Neural crest cell (in vitro differentiated cells): ENCODE measurements at regions not wholly inside any gene's neighbourhood (a gene's known extent, or its start where the extent isn't known, plus 50 kb on each side); places are given as distances from the start of the nearest gene placed in this dataset.

Source experiments
- DNase-seq: peaks from one replicate; pipeline ENCODE4 v3.0.0; 2021; ENCODE audit warnings: low read depth, mixed read lengths, low spot score
- H3K27ac Mint-ChIP-seq: one replicate; pipeline ENCODE4 v1.8.0; 2021; ENCODE audit warnings: mild to moderate bottlenecking, mixed read lengths; ENCODE audit not compliant: unreplicated experiment
- H3K27me3 Mint-ChIP-seq: 2 replicates; pipeline ENCODE4 v1.8.0; 2021; ENCODE audit warnings: low read depth, mild to moderate bottlenecking, mixed read lengths
- H3K36me3 Mint-ChIP-seq: 2 replicates; pipeline ENCODE4 v1.8.0; 2021; ENCODE audit warnings: low read depth, mild to moderate bottlenecking, mixed read lengths
- H3K4me1 Mint-ChIP-seq: 2 replicates; pipeline ENCODE4 v1.8.0; 2021; ENCODE audit warnings: mixed read lengths
- H3K4me3 Mint-ChIP-seq: one replicate; pipeline ENCODE4 v1.8.0; 2021; ENCODE audit warnings: mild to moderate bottlenecking, mixed read lengths
- H3K9me3 Mint-ChIP-seq: 2 replicates; pipeline ENCODE4 v1.8.0; 2021; ENCODE audit warnings: mixed read lengths
- TF ChIP-seq, protein P1 (sequence below): fragments of 200-600 bp; sonication (generic); conservative IDR thresholded peaks from 2 replicates; pipeline ENCODE4 v1.5.0; 2021; ENCODE audit warnings: antibody characterized with exemption, mild to moderate bottlenecking

DNA sequence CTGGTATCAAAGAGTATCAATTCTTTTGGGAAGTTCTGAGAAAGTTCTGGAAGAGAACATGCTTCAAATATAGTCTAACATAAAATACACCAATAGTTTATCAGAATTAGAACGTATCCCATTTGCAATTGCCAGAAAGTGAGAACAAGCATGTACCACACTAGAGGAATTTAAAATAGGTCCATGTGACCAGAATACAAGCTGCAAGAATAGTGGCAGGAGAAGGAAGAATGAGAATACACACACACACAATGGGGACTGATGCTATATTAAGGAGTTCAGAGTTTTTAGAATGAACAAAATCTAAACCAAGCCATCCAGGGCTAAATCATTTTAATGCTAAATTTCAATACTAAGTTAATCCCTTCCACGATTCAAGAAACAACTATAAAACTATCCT, 99.1 kb upstream of the TMEM168 start:
- peaks cover 5% of the 10 kb centered on the region for H3K9me3 Mint-ChIP-seq
- TF ChIP-seq, protein P1, sequence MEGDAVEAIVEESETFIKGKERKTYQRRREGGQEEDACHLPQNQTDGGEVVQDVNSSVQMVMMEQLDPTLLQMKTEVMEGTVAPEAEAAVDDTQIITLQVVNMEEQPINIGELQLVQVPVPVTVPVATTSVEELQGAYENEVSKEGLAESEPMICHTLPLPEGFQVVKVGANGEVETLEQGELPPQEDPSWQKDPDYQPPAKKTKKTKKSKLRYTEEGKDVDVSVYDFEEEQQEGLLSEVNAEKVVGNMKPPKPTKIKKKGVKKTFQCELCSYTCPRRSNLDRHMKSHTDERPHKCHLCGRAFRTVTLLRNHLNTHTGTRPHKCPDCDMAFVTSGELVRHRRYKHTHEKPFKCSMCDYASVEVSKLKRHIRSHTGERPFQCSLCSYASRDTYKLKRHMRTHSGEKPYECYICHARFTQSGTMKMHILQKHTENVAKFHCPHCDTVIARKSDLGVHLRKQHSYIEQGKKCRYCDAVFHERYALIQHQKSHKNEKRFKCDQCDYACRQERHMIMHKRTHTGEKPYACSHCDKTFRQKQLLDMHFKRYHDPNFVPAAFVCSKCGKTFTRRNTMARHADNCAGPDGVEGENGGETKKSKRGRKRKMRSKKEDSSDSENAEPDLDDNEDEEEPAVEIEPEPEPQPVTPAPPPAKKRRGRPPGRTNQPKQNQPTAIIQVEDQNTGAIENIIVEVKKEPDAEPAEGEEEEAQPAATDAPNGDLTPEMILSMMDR = no peak
- no peaks in the 10 kb centered on the region for H3K4me1 Mint-ChIP-seq
- no peak overlapping the region for H3K27ac Mint-ChIP-seq
- H3K36me3 Mint-ChIP-seq = peaks cover 29% of the 10 kb centered on the region
- no peaks in the 10 kb centered on the region for H3K27me3 Mint-ChIP-seq
- no peak for DNase-seq
- H3K4me3 Mint-ChIP-seq = no peak overlapping the region

DNA sequence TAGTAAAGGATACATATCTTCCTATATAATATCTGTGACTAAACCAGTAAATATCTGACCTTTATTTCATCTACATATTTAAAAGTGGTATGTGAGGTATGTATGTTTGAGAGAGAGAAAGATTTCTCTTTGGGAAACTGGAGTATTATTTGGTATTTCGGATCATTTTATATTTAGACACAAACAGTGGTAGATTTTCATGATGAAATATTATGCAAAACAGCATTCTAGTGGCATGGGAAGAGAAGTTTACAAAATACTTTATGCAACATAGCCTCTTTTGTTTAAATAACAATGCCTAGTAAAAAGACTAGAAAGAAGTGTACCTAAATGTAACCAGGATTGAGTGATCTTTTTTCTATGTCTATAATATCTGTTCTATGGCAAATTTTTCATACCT, 98.6 kb upstream of the TMEM168 start:
- no peak overlapping the region for H3K27ac Mint-ChIP-seq

DNA sequence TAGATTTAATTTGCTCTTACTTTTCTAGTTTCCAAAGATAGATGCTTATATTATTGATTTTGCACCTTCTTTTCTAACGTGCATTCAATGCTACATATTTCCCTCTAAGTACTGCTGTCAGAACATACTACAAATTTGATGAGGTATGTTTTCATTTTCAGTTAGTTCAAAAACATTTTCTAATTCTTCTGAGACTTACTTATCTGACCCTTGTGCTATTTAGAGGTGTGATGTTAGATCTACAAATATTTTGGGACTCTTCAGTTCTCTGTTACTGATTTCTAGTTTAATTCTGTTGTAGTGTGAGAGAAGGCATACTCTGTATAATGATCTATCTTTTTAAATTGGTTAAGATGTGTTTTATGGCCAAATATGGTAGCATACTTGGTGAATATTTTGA, 97.8 kb upstream of the TMEM168 start:
- H3K36me3 Mint-ChIP-seq = peaks cover 21% of the 10 kb centered on the region
- no peaks in the 10 kb centered on the region for H3K27me3 Mint-ChIP-seq
- no peak overlapping the region for H3K4me3 Mint-ChIP-seq
- H3K27ac Mint-ChIP-seq = peak overlapping the region; percentile 9
- H3K4me1 Mint-ChIP-seq = no peaks in the 10 kb centered on the region
- no peak for DNase-seq
- TF ChIP-seq, protein P1 = no peak
- peaks cover 5% of the 10 kb centered on the region for H3K9me3 Mint-ChIP-seq

More for the DNA sequence above, 98.6 kb upstream of the TMEM168 start:
- no peak for DNase-seq
- Mint-ChIP-seq H3K4me3 (no peak overlapping the region), H3K9me3 (peaks cover 5% of the 10 kb centered on the region), H3K4me1 (no peaks in the 10 kb centered on the region), H3K36me3 (peaks cover 25% of the 10 kb centered on the region), H3K27me3 (no peaks in the 10 kb centered on the region)
- TF ChIP-seq, protein P1 = no peak

DNA sequence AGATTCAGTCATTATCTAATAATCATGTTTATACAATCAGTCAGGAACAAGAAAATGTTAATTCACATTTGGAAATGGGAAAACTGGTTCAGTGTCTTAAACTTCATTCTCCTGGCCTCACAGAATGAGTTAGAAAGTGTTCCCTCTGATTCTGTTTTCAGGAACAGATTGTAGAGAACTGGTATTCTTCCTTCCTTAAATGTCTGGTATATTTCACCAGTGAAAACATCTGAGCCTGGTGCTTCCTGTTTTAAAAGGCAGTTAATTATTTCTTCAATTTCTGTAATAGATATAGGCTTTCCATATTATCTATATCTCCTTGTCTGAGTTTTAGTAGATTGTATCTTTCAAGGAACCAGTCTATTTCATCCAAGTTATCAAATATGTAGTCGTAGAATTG, 97.1 kb upstream of the TMEM168 start:
- no peak overlapping the region for H3K4me3 Mint-ChIP-seq
- peaks cover 18% of the 10 kb centered on the region for H3K36me3 Mint-ChIP-seq
- H3K9me3 Mint-ChIP-seq = peaks cover 5% of the 10 kb centered on the region
- no peak overlapping the region for H3K27ac Mint-ChIP-seq
- no peaks in the 10 kb centered on the region for H3K27me3 Mint-ChIP-seq
- TF ChIP-seq, protein P1 = no peak
- DNase-seq = no peak
- H3K4me1 Mint-ChIP-seq = no peaks in the 10 kb centered on the region

DNA sequence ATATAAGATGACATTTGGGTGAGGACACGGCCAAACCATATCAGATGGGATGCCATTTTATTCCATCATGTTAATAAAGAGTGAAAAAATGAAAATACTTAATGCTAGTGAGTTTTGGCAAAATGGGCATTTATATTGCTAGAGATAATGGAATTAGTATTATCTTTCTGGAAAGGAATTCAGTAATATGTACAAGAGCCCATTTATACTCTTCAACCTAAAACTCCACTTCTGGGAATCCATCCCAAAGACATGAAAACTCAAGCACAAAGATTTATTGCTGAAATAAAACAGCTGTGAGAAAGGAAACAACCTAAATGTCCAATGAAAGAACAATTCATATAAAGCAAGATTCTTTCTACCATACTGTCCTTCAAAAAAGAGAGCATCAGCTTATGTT, 96.0 kb upstream of the TMEM168 start:
- TF ChIP-seq, protein P1 = no peak
- Mint-ChIP-seq H3K9me3 (peaks cover 5% of the 10 kb centered on the region), H3K27me3 (no peaks in the 10 kb centered on the region), H3K4me1 (no peaks in the 10 kb centered on the region), H3K4me3 (no peak overlapping the region), H3K36me3 (peaks cover 15% of the 10 kb centered on the region), H3K27ac (no peak overlapping the region)
- no peak for DNase-seq

DNA sequence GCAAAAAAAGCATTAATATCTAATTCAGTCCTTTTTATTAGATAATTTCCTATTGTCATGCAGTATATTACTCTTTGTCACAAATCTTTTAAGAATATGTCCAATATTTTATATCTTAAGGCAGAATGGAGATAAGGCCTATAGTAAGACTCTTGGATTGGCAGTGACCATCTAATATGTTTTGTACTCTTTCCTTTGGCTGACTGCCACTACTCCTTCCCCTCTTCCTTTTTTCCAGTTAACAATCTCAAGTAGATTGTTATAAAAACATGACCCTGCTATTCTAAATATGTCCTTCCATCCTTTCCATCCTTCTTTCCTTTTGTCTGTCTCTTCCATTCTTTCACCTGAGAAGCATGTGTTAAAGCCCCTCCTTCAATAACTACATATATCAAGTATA, 92.8 kb upstream of the TMEM168 start:
- TF ChIP-seq, protein P1 = no peak
- H3K27me3 Mint-ChIP-seq = no peaks in the 10 kb centered on the region
- H3K36me3 Mint-ChIP-seq = peaks cover 15% of the 10 kb centered on the region
- no peak overlapping the region for H3K27ac Mint-ChIP-seq
- no peak for DNase-seq
- H3K4me1 Mint-ChIP-seq = no peaks in the 10 kb centered on the region
- H3K4me3 Mint-ChIP-seq = no peak overlapping the region
- H3K9me3 Mint-ChIP-seq = peaks cover 5% of the 10 kb centered on the region
